Muscle layer of duodenum (tissue), 2 donors: ENCODE measurements at regions not wholly inside any gene's neighbourhood (a gene's known extent, or its start where the extent isn't known, plus 50 kb on each side); places are given as distances from the start of the nearest gene placed in this dataset.
"Not testable (repeated sequence)": the region's sequence is repeated elsewhere in the genome, so short reads cannot be mapped to it uniquely, and the experiment has no call there.

Experiments
- H3K27ac ChIP-seq: one replicate; pipeline ENCODE4 v1.7.0; 2013; ENCODE audit warnings: mild to moderate bottlenecking, low read length
- H3K27me3 ChIP-seq: one replicate; pipeline ENCODE4 v1.7.0; 2013; ENCODE audit warnings: low read depth, mild to moderate bottlenecking, control low read depth, low read length
- H3K36me3 ChIP-seq, 2 donors: one replicate each; pipeline ENCODE4 v1.7.0; 2013; ENCODE audit warnings: low read length in 2 of 2, control low read depth in 1 of 2, mild to moderate bottlenecking in 1 of 2; ENCODE audit not compliant: insufficient read depth in 2 of 2, control insufficient read depth in 1 of 2
- H3K4me1 ChIP-seq, 2 donors: one replicate each; pipeline ENCODE4 v1.7.0; 2013; ENCODE audit warnings: low read length in 2 of 2, mild to moderate bottlenecking in 2 of 2, control low read depth in 1 of 2, moderate library complexity in 1 of 2; ENCODE audit not compliant: insufficient read depth in 2 of 2, control insufficient read depth in 1 of 2
- H3K4me3 ChIP-seq, 2 donors: one replicate each; pipeline ENCODE4 v1.7.0; 2013; ENCODE audit warnings: low read length in 2 of 2, low read depth in 1 of 2, mild to moderate bottlenecking in 1 of 2
- H3K9me3 ChIP-seq, 2 donors: one replicate each; pipeline ENCODE4 v1.7.0; 2013; ENCODE audit warnings: low read length in 2 of 2, control low read depth in 1 of 2, mild to moderate bottlenecking in 1 of 2; ENCODE audit not compliant: control insufficient read depth in 1 of 2
- donor health status: healthy.

DNA sequence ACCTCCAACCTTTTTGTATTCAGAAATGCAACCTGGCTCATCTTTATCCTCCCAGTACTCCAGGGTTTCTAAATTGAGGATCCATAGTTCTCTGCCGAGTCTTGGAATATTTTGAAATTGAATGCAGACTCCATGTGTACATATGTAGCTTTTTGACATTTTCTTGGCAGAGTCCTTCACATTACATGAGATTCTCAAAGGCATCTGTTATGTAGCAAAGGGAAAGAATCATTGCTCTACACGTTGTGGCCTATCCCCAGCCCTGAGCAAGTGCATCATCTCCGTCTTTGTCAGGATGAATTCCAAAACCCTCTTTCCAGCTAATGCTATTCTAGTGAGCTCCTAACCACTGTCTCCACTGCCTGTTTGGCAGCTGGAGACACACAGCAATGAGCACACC lies 742.9 kb downstream of the DHX35 start:
- Histone ChIP-seq H3K36me3 (no peaks in the 10 kb centered on the region), H3K4me3 (no peak overlapping the region), H3K27ac (no peak overlapping the region), H3K4me1 (peaks cover 0 to 15% of the 10 kb centered on the region in 2 donors), H3K9me3 (no peaks in the 10 kb centered on the region), H3K27me3 (no peaks in the 10 kb centered on the region)

- not testable (repeated sequence) for H3K9me3 ChIP-seq, H3K36me3 ChIP-seq, H3K4me3 ChIP-seq
These were observed 741.2 kb downstream of the DHX35 start for GRCh38 chr20:39703357-39703756.

DNA sequence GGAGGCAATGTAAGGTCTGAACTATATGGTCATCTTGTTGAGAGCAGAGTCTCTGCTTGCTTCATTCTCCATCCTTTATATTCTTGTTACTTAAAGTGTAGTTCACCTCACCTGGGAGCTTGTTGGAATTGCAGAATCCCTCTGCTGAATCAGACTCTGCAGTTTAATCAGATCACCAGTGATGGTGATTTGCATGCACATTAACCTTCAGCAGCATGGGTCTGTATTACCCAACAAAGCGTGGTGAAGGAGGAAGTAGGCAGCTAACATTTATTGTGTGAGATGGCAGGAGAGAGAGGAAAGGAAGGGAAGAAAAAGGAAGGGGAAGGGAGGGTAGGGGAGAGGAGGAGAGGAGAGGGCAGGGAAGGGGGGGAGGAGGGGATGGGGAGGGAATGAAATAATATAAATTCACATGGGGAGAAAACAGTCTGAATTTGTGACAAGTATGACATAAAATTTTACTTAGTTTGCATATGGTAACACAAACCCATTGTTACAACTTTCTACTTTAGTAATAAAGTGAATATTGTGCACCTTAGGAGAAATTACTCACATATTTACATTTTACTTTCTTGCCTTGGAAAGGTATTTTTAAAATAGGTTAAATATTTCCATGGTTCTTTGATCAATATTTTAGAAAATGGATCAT lies 740.7 kb downstream of the DHX35 start:
- Histone ChIP-seq H3K27ac (no peak overlapping the region), H3K9me3 (no peaks in the 10 kb centered on the region), H3K4me3 (no peak overlapping the region), H3K36me3 (no peaks in the 10 kb centered on the region), H3K4me1 (peaks cover 0 to 15% of the 10 kb centered on the region in 2 donors), H3K27me3 (no peaks in the 10 kb centered on the region)

More at GRCh38 chr20:39703357-39703756, 741.2 kb downstream of the DHX35 start:
- H3K27ac ChIP-seq, H3K27me3 ChIP-seq: not testable (repeated sequence)
- peaks cover 0 to 15% of the 10 kb centered on the region in 2 donors for H3K4me1 ChIP-seq

DNA sequence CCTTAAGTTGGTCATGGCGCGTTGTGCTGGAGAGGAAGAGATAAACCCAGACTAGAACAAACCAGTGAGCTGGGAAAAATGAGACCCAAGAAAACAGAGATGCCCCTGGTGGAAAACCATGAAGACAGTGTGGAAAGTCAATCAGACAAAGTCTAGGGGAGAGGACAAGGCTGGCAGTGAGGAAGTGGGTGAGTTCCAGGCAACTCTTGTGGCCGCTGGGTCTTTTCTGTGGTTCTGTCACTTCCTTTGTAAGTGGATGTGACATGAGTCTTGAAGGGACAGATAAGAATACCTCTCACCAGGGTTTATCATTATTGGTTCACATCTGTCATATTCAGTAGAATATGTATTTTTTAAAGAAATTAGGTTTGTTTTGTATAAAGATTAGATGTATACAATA lies 738.4 kb downstream of the DHX35 start:
- Histone ChIP-seq H3K27ac (no peak overlapping the region), H3K36me3 (no peaks in the 10 kb centered on the region), H3K4me3 (no peak overlapping the region), H3K9me3 (no peaks in the 10 kb centered on the region), H3K27me3 (no peaks in the 10 kb centered on the region), H3K4me1 (peaks cover 0 to 12% of the 10 kb centered on the region in 2 donors)

- no peak overlapping the region for H3K4me3 ChIP-seq
- H3K36me3 ChIP-seq = no peaks in the 10 kb centered on the region
- H3K27ac ChIP-seq = no peak overlapping the region
- no peaks in the 10 kb centered on the region for H3K27me3 ChIP-seq
- no peaks in the 10 kb centered on the region for H3K4me1 ChIP-seq
- no peaks in the 10 kb centered on the region for H3K9me3 ChIP-seq
These were observed 737.1 kb downstream of the DHX35 start for GRCh38 chr20:39699166-39699725.

DNA sequence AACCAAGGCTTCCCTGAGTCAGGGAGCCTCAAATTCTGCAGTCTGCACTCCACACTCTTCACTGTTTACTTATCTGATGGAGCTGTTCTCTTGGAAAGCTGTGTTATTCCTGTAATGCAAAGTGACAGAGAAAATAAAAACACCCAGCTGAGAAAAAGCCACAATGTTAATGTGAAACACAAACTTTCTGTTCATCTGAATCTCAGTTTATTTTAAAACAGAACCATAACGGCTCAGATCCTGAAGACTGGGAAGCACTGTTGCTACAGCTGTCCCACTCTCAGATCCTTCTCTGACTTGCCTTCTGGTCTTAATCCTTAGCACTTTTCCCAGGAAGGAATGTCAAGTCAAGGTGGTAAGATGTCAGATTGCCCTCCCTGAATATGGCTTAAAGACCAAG lies 736.6 kb downstream of the DHX35 start:
- no peak overlapping the region for H3K27ac ChIP-seq

DNA sequence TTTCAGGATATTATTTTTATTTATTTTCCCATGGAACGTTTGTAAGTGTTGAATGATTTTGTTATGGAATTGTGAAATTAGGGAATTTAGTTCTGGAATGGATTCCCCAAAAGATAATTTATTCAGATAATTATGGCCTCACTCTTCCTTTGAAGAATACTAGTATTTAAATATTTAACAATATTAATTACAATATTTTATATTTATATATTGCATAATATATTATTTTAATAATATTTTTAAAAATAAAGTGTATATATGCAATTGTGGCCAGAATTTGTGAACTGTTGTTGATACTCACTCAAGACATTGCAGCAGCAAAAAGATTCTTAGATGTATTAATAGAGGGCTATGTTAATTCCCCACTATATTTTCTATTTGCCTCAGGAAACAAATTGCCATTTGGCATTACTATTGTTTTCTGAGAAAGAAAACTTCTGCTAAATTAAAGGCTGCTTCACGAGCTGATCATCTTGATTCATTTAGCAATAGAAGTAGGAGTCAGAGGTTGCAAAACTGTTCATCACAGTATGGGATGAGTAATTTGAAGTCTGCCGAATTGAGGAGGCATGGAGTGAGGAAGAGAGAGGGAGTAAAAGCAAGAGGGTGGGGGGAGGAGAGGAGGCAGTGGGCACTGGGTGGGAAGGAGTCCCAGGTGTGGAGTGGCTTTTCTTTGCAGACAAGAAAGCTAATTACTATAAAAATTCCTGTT lies 729.2 kb downstream of the DHX35 start:
- H3K4me1 ChIP-seq = no peaks in the 10 kb centered on the region
- H3K27me3 ChIP-seq = no peaks in the 10 kb centered on the region
- no peak overlapping the region for H3K27ac ChIP-seq
- H3K4me3 ChIP-seq = no peak overlapping the region
- H3K9me3 ChIP-seq = no peaks in the 10 kb centered on the region
- no peaks in the 10 kb centered on the region for H3K36me3 ChIP-seq

More for the DNA sequence above, 736.6 kb downstream of the DHX35 start:
- Histone ChIP-seq H3K4me3 (no peak overlapping the region), H3K4me1 (no peaks in the 10 kb centered on the region), H3K36me3 (no peaks in the 10 kb centered on the region), H3K27me3 (no peaks in the 10 kb centered on the region), H3K9me3 (no peaks in the 10 kb centered on the region)

DNA sequence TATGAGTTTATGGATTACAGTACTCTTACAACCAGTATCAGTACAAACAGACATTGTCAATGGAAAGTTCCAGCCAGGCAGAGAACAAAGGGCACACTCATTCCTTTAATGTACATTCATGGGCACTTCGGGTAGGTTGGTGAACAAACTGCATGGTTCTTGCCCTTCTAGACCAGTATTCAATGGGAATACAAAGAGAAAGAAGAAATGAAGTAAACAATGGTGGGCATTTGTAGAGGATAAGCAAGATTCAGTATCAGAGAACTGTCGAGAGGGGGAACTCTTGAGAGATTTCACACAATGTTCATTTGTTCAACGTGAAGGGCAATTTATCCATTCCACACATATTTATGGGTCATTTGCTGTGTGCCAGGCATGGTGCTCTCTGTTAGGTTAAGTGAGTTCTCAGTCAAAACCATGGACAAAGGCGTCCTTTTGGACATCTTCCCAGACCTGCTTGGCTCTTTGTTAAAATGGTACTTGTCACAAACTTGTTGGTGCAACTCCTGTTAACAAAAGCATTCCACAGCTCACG lies 714.8 kb downstream of the DHX35 start:
- H3K27me3 ChIP-seq = no peaks in the 10 kb centered on the region
- no peaks in the 10 kb centered on the region for H3K36me3 ChIP-seq
- H3K4me3 ChIP-seq = no peak overlapping the region
- H3K4me1 ChIP-seq = no peaks in the 10 kb centered on the region
- no peaks in the 10 kb centered on the region for H3K9me3 ChIP-seq
- H3K27ac ChIP-seq = no peak overlapping the region

- H3K9me3 ChIP-seq = no peaks in the 10 kb centered on the region
- H3K4me1 ChIP-seq = no peaks in the 10 kb centered on the region
- H3K36me3 ChIP-seq = no peaks in the 10 kb centered on the region
- H3K27ac ChIP-seq = no peak overlapping the region
- H3K4me3 ChIP-seq = no peak overlapping the region
- H3K27me3 ChIP-seq = no peaks in the 10 kb centered on the region
These were observed 714.1 kb downstream of the DHX35 start for GRCh38 chr20:39676241-39676640.

DNA sequence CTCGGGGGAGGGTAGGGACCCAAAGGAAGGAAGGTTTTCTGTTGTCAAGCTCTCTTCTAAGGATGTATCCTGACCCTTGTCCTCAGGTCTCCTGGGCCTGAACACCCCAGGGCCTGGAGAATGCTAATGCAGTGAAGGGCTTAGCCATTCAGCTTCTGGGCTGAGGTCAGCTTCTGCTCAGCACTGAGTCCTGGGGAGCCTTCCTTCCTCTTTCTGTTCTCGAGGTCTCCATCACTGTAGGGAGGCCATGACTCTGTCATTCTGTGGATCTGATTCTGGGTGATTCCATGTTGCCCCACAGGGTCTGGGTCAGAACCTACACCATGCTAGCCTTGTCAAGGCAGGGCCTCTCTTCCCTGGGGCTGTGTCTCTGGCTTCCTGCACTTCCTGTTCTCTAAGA lies 712.7 kb downstream of the DHX35 start:
- H3K36me3 ChIP-seq = no peaks in the 10 kb centered on the region
- no peaks in the 10 kb centered on the region for H3K4me1 ChIP-seq
- no peaks in the 10 kb centered on the region for H3K27me3 ChIP-seq
- no peak overlapping the region for H3K4me3 ChIP-seq
- H3K27ac ChIP-seq = no peak overlapping the region
- no peaks in the 10 kb centered on the region for H3K9me3 ChIP-seq

GRCh38 chr20:39670988-39671387 lies 708.8 kb downstream of the DHX35 start:
- Histone ChIP-seq H3K27me3 (no peaks in the 10 kb centered on the region), H3K36me3 (no peaks in the 10 kb centered on the region), H3K4me1 (no peaks in the 10 kb centered on the region), H3K27ac (no peak overlapping the region), H3K9me3 (no peaks in the 10 kb centered on the region), H3K4me3 (no peak overlapping the region)
